ENCODE measurements at regions not wholly inside any gene's neighbourhood (a gene's known extent, or its start where the extent isn't known, plus 50 kb on each side); places are given as distances from the start of the nearest gene placed in this dataset.

GRCh38 chr1:71345491-71345890 lies 264.7 kb upstream of the ZRANB2 start:
- H3K27ac ChIP-seq = no peak overlapping the region
- H3K4me1 ChIP-seq = no peaks in the 10 kb centered on the region
- FAIRE-seq (no peak), ATAC-seq (no peak), DNase-seq (no peak)
- intact Hi-C loops (cut with DNase I) = no loop called here
- 21 to 31% methylated on average over 2 of the region's 2 CpGs for WGBS, 2 donors
- no peak overlapping the region for H3K4me3 ChIP-seq
- no peaks in the 10 kb centered on the region for H3K27me3 ChIP-seq
- H3K9me3 ChIP-seq = no peaks in the 10 kb centered on the region
- no peaks in the 10 kb centered on the region for H3K36me3 ChIP-seq
- no peak for TF ChIP-seq CTCF (IDR thresholded peaks at IDR 0.05)

GRCh38 chr1:71343686-71344416 lies 263.0 kb upstream of the ZRANB2 start:
- Histone ChIP-seq H3K9me3 (no peaks in the 10 kb centered on the region), H3K4me1 (no peaks in the 10 kb centered on the region), H3K36me3 (no peaks in the 10 kb centered on the region), H3K27ac (no peak overlapping the region), H3K27me3 (no peaks in the 10 kb centered on the region), H3K4me3 (no peak overlapping the region)
- DNase-seq = no peak
- no peak for ATAC-seq
- 47 to 56% methylated on average over 3 of the region's 3 CpGs for whole genome bisulfite sequencing, 2 donors
- TF ChIP-seq CTCF (IDR thresholded peaks at IDR 0.05) = no peak
- intact Hi-C loops (cut with DNase I) = no loop called here
- no peak for FAIRE-seq

- intact Hi-C loops (cut with DNase I) = no loop called here
- no peak overlapping the region for H3K27ac ChIP-seq
- FAIRE-seq (no peak), DNase-seq (no peak), ATAC-seq (no peak)
- H3K4me3 ChIP-seq = no peak overlapping the region
- no peaks in the 10 kb centered on the region for H3K36me3 ChIP-seq
- H3K9me3 ChIP-seq = no peaks in the 10 kb centered on the region
- H3K27me3 ChIP-seq = no peaks in the 10 kb centered on the region
- no peaks in the 10 kb centered on the region for H3K4me1 ChIP-seq
- no peak for TF ChIP-seq CTCF (IDR thresholded peaks at IDR 0.05)
Observed at GRCh38 chr1:71339238-71339637, 258.4 kb upstream of the ZRANB2 start.

- H3K27ac ChIP-seq = no peak overlapping the region
- H3K4me1 ChIP-seq = no peaks in the 10 kb centered on the region
- H3K36me3 ChIP-seq = no peaks in the 10 kb centered on the region
- H3K4me3 ChIP-seq = no peak overlapping the region
- H3K27me3 ChIP-seq = no peaks in the 10 kb centered on the region
- no peak for ATAC-seq
- intact Hi-C loops (cut with DNase I) = no loop called here
- TF ChIP-seq CTCF (IDR thresholded peaks at IDR 0.05) = no peak
- no peak for DNase-seq
- FAIRE-seq = no peak
- H3K9me3 ChIP-seq = peaks cover 0 to 3% (median 0%) of the 10 kb centered on the region in 4 donors
Observed at GRCh38 chr1:71330991-71331390, 250.2 kb upstream of the ZRANB2 start.

- Histone ChIP-seq H3K27me3 (no peaks in the 10 kb centered on the region), H3K9me3 (peaks cover 0 to 6% (median 0%) of the 10 kb centered on the region in 4 donors), H3K4me1 (no peaks in the 10 kb centered on the region), H3K27ac (no peak overlapping the region), H3K36me3 (no peaks in the 10 kb centered on the region), H3K4me3 (no peak overlapping the region)
- 32 to 35% methylated on average over 1 of the region's 1 CpG for WGBS, 2 donors
- DNase-seq = no peak
- FAIRE-seq = no peak
- TF ChIP-seq CTCF (IDR thresholded peaks at IDR 0.05) = no peak
- no peak for ATAC-seq
- intact Hi-C loops (cut with DNase I) = no loop called here
Observed at GRCh38 chr1:71324671-71325267, 243.9 kb upstream of the ZRANB2 start.
